Activated CD8-positive, alpha-beta T cell treated with anti-CD3 and anti-CD28 coated beads for 36 hours (primary cell): ENCODE measurements at regions not wholly inside any gene's neighbourhood (a gene's known extent, or its start where the extent isn't known, plus 50 kb on each side); places are given as distances from the start of the nearest gene placed in this dataset.
"Not testable (repeated sequence)": the region's sequence is repeated elsewhere in the genome, so short reads cannot be mapped to it uniquely, and the experiment has no call there.

Experiments
- ATAC-seq: fragments of 200-7000 bp; cut with Tn5 transposase; one replicate; pipeline ENCODE4 v1.10.0; 2021; ENCODE audit warnings: mild to moderate bottlenecking, moderate library complexity
- CTCF ChIA-PET: fragments of 350-600 bp; sonication (Branson Sonifier 250); formaldehyde crosslinking; loops from one replicate; lab custom pipeline; 2021; ENCODE audit warnings: antibody characterized with exemption; lab: Charles Lee
- POLR2A ChIA-PET: fragments of 350-600 bp; sonication (Branson Sonifier 250); formaldehyde crosslinking; loops from one replicate; lab custom pipeline; 2021; ENCODE audit warnings: antibody characterized with exemption; lab: Charles Lee
- DNase-seq: peaks from one replicate; pipeline ENCODE4 v3.0.0-alpha.2; 2020
- H3K27ac Mint-ChIP-seq: one replicate; pipeline ENCODE4 v1.8.0; 2021; ENCODE audit warnings: mild to moderate bottlenecking, mixed read lengths
- H3K27me3 Mint-ChIP-seq: one replicate; pipeline ENCODE4 v1.8.0; 2021; ENCODE audit warnings: mixed read lengths
- H3K36me3 Mint-ChIP-seq: one replicate; pipeline ENCODE4 v1.8.0; 2021; ENCODE audit warnings: low read depth, mixed read lengths
- H3K4me1 Mint-ChIP-seq: one replicate; pipeline ENCODE4 v1.8.0; 2021; ENCODE audit warnings: low read depth, mixed read lengths
- H3K4me3 Mint-ChIP-seq: one replicate; pipeline ENCODE4 v1.8.0; 2021; ENCODE audit warnings: mild to moderate bottlenecking, moderate library complexity, mixed read lengths
- H3K9me3 Mint-ChIP-seq: one replicate; pipeline ENCODE4 v1.8.0; 2021; ENCODE audit warnings: mixed read lengths
- intact Hi-C: fragments of 100-400 bp; cut with micrococcal nuclease; formaldehyde crosslinking; loops from one replicate; pipeline ENCODE4 v1.10.0; 2022

GRCh38 chr21:10369289-10369688 is 152.1 kb upstream of the TPTE start:
- intact Hi-C loops, POLR2A ChIA-PET, H3K4me3 Mint-ChIP-seq, H3K27me3 Mint-ChIP-seq, H3K27ac Mint-ChIP-seq, H3K36me3 Mint-ChIP-seq, CTCF ChIA-PET, H3K4me1 Mint-ChIP-seq, DNase-seq, H3K9me3 Mint-ChIP-seq, ATAC-seq: not testable (repeated sequence)

- H3K27ac Mint-ChIP-seq, intact Hi-C loops, POLR2A ChIA-PET, H3K27me3 Mint-ChIP-seq, H3K36me3 Mint-ChIP-seq, DNase-seq, H3K4me3 Mint-ChIP-seq, CTCF ChIA-PET, H3K4me1 Mint-ChIP-seq, ATAC-seq: not testable (repeated sequence)
- peaks cover 18% of the 10 kb centered on the region for H3K9me3 Mint-ChIP-seq
These were observed 143.6 kb upstream of the TPTE start for GRCh38 chr21:10377758-10378157.

- ATAC-seq, H3K4me3 Mint-ChIP-seq, H3K36me3 Mint-ChIP-seq, DNase-seq, CTCF ChIA-PET, H3K27ac Mint-ChIP-seq, POLR2A ChIA-PET, H3K27me3 Mint-ChIP-seq, intact Hi-C loops, H3K4me1 Mint-ChIP-seq: not testable (repeated sequence)
- H3K9me3 Mint-ChIP-seq: peaks cover 16% of the 10 kb centered on the region
These were observed 141.6 kb upstream of the TPTE start for GRCh38 chr21:10379816-10380215.

DNA sequence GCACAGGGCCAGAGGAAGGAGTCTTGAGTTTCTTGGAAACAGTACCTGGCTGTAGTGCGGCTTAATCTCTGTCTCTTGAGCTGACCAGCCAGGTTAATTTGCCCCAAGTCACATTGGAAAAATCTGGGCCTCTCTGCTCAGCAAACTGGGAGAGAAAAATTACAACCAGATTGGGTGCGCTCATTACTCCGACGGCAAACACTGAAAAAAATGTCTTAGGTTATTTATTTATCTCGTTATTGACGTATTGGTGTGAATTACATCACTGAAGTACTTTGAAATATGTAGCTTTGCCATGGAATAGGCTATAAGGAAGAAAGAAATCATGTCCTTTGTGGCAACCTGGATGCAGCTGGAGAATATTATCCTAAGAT is 139.7 kb upstream of the TPTE start:
- POLR2A ChIA-PET, H3K36me3 Mint-ChIP-seq, H3K4me1 Mint-ChIP-seq, H3K27ac Mint-ChIP-seq, H3K27me3 Mint-ChIP-seq, H3K9me3 Mint-ChIP-seq, ATAC-seq, DNase-seq, CTCF ChIA-PET, H3K4me3 Mint-ChIP-seq, intact Hi-C loops: not testable (repeated sequence)

DNA sequence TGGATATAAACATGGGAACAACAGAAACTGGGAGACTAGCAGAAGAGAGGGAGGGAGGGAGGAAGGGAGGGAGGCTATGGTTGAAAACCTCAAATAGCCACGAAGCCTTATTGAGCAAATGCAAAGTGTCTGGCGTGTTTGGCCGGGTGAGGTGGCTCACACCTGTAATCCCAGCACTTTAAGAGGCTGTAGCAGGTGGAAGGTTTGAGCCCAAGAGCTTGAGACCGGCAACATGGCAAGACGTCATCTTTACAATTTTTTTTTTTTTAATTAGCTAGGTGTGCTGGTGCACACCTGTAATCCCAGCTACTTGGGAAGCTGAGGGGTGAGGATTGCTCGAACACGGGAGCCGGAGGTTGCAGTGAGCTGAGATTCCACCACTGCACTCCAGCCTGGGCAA is 139.2 kb upstream of the TPTE start:
- CTCF ChIA-PET, H3K27ac Mint-ChIP-seq, H3K4me1 Mint-ChIP-seq, H3K9me3 Mint-ChIP-seq, H3K4me3 Mint-ChIP-seq, H3K36me3 Mint-ChIP-seq, H3K27me3 Mint-ChIP-seq, DNase-seq, ATAC-seq, intact Hi-C loops, POLR2A ChIA-PET: not testable (repeated sequence)

- H3K36me3 Mint-ChIP-seq, H3K9me3 Mint-ChIP-seq, DNase-seq, H3K4me3 Mint-ChIP-seq, ATAC-seq, H3K27ac Mint-ChIP-seq, CTCF ChIA-PET, intact Hi-C loops, H3K4me1 Mint-ChIP-seq, H3K27me3 Mint-ChIP-seq, POLR2A ChIA-PET: not testable (repeated sequence)
These were observed 138.8 kb upstream of the TPTE start for GRCh38 chr21:10382580-10382979.

DNA sequence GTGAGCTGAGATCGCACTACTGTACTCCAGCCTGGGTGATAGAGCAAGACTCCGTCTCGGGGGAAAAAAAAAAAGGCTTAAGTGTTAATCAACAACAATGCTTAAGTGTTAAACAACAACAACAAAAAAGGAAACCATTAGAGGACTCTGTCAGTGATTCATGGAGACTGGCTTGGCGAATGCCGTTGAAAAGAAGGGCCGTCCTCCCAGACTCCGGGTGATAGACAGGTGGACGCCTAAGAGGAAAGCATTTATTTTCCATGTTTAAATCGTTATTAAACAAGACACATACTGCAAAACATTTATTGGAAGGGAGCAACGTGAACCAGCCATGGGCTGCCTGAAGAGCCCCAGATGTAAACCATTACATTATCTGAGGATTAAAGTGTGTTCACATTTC is 137.8 kb upstream of the TPTE start:
- H3K36me3 Mint-ChIP-seq, H3K27me3 Mint-ChIP-seq, CTCF ChIA-PET, H3K4me1 Mint-ChIP-seq, H3K9me3 Mint-ChIP-seq, intact Hi-C loops, DNase-seq, H3K27ac Mint-ChIP-seq, H3K4me3 Mint-ChIP-seq, POLR2A ChIA-PET, ATAC-seq: not testable (repeated sequence)

DNA sequence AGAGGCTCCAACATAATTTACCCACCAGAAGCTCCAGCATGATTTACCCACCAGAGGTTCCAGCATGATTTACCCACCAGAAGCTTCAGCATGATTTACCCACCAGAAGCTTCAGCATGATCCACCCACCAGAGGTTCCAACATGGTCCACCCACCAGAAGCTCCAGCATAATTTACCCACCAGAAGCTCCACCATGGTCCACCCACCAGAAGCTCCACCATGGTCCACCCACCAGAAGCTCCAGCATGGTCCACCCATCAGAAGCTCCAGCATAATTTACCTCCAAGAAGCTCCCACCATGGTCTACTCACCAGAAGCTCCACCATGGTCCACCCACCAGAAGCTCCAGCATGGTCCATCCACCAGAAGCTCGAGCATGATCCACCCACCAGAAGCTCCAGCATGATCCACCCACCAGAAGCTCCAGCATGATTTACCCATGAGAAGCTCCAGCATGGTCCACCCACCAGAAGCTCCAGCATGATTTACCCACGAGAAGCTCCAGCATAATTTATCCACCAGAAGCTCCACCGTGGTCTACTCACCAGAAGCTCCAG is 137.0 kb upstream of the TPTE start:
- POLR2A ChIA-PET, H3K4me1 Mint-ChIP-seq, CTCF ChIA-PET, intact Hi-C loops, H3K27ac Mint-ChIP-seq, H3K4me3 Mint-ChIP-seq, H3K27me3 Mint-ChIP-seq, H3K36me3 Mint-ChIP-seq, H3K9me3 Mint-ChIP-seq, ATAC-seq, DNase-seq: not testable (repeated sequence)

- H3K36me3 Mint-ChIP-seq, intact Hi-C loops, CTCF ChIA-PET, H3K9me3 Mint-ChIP-seq, H3K4me3 Mint-ChIP-seq, DNase-seq, H3K27me3 Mint-ChIP-seq, H3K27ac Mint-ChIP-seq, POLR2A ChIA-PET, ATAC-seq, H3K4me1 Mint-ChIP-seq: not testable (repeated sequence)
These were observed 136.2 kb upstream of the TPTE start for GRCh38 chr21:10385202-10385601.

GRCh38 chr21:10385898-10386527 is 135.4 kb upstream of the TPTE start:
- intact Hi-C loops, H3K9me3 Mint-ChIP-seq, POLR2A ChIA-PET: not testable (repeated sequence)

GRCh38 chr21:10387692-10388450 is 133.5 kb upstream of the TPTE start:
- POLR2A ChIA-PET, H3K36me3 Mint-ChIP-seq, ATAC-seq, intact Hi-C loops, H3K27ac Mint-ChIP-seq, H3K9me3 Mint-ChIP-seq, CTCF ChIA-PET, DNase-seq, H3K4me3 Mint-ChIP-seq, H3K27me3 Mint-ChIP-seq, H3K4me1 Mint-ChIP-seq: not testable (repeated sequence)

More at GRCh38 chr21:10385898-10386527, 135.4 kb upstream of the TPTE start:
- H3K4me1 Mint-ChIP-seq, H3K27me3 Mint-ChIP-seq, H3K36me3 Mint-ChIP-seq, H3K4me3 Mint-ChIP-seq, ATAC-seq, H3K27ac Mint-ChIP-seq, DNase-seq, CTCF ChIA-PET: not testable (repeated sequence)

GRCh38 chr21:10388625-10389024 is 132.8 kb upstream of the TPTE start:
- H3K27me3 Mint-ChIP-seq, H3K9me3 Mint-ChIP-seq, H3K36me3 Mint-ChIP-seq, ATAC-seq, H3K27ac Mint-ChIP-seq, H3K4me3 Mint-ChIP-seq, CTCF ChIA-PET, intact Hi-C loops, DNase-seq, POLR2A ChIA-PET, H3K4me1 Mint-ChIP-seq: not testable (repeated sequence)
